CD4-positive, alpha-beta T cell treated with Interleukin-6 at 100 ng/mL for 8 hours (primary cell): ENCODE measurements at regions not wholly inside any gene's neighbourhood (a gene's known extent, or its start where the extent isn't known, plus 50 kb on each side); places are given as distances from the start of the nearest gene placed in this dataset.

Source experiments
- DNase-seq: peaks from one replicate; pipeline ENCODE4 v3.0.0-alpha.2; 2020; ENCODE audit warnings: mixed read lengths, low spot score

GRCh38 chr2:237035781-237036475, 49.8 kb upstream of the COPS8 start:
- DNase-seq = no peak
